ENCODE measurements at regions not wholly inside any gene's neighbourhood (a gene's known extent, or its start where the extent isn't known, plus 50 kb on each side); places are given as distances from the start of the nearest gene placed in this dataset.
"Not testable (repeated sequence)": the region's sequence is repeated elsewhere in the genome, so short reads cannot be mapped to it uniquely, and the experiment has no call there.

DNA sequence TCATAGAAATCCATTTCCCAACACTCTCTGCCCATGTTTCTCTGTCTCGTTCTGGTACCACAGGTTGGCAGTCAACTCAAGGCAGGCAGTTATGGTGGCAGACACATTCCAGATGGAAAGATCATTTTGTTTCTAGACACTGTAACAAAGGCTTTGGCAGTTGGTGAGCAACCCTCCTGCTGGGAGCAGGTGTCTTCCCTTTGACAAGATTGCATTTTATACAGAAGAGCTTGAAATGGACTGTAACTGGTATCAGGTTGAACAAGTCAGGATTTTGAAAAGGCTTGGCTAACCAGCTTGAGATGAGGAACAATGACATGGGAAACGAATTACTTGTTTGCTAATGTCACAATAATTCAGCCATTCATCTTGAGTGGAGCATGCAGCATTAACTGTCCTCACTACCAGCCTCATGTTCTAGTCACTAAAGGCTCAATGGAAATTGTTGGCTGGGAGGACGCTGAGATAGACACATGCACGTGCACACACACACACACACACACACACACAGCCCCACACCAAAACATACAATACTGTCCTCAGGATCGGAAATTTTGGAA lies 170.0 kb downstream of the SEMA6D start:
- no peak for DNase-seq (ENCODE audit: low read depth)

DNA sequence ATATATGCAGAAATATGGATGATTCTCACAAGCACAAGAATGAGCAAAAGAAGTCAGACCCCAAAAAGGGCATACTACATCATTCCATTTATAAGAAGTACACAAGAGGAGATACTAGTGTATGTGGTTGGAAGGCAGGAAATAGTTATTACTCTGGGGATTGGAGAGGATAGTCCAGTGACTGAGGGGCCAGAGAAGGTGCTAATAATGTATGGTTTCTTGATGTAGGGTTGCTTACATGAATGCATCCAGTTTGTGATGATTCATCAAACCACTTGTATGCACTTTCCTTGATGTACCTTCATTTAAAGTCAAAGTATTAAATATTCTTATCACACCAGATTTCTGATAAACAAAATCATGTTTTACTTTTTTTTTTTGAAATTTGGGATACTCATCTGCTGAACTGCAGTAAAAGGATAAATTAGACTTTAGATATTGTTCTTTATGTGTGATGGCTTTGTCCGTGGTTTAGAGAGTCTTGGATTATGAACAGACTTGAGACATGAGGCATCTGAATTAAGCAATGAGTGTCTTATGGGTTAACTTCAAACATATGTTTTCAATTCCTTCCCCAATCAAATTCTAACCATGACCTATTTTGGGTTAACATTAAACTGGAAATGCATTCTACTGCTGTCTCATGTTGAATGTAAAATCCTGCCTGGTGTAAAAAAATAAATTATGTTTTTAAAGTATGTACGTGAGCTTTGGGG lies 171.2 kb downstream of the SEMA6D start:
- peak; percentile 43 for DNase-seq (ENCODE audit: low read depth)

DNA sequence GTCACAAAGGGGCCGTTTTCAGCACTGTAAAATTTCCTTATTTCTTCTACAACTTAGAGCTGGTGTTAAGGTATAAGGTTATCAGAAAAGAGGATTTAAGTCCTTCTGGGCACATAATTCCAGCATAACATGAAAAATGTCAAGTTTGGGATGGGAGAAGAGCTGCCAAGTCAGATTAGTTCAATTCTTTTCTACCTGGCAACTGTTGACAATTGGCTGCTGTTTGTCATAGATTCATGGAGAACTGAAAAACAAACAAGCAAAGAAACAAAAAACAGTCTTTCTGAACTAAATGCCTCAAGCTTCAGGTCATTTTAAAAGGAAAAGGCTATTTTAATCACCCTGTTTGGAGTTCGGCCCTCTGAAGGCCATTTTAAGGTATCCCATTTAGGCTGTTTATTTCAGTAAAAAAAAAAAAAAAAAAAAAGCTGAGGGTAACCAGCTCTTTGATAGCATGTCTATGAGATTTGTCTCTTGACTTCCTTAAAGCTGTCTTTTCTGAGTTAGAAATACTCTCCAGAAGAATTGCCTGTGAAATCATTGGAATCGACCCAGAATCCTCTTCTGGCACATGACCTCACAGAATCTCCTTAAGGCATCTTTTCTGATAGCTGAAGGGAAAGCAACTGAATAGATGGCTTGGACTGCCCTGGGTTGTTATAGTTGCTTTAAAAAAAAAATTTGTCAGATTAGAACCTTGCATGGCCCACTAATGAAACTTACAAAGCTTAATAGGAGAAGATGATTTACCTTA lies 173.3 kb downstream of the SEMA6D start:
- no peak for DNase-seq (ENCODE audit: low read depth)

DNA sequence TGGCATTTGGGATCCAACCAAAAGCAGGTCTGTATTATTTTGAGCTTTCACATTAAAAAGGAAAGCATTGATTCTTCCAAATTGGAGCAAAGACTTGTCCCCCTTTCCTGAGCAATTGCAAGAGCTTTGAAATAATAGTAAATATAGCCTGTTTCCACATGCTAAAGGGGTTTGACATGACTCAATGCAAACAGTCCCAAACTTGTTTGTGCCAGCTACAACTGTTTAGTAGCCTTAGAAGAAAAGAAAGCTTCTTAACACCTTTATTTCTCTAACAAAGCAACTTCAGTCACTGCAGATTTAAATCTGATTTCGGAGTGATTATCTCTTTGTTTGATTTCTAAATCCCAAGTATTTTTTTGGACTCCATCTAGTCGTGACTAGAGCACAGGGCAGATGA lies 180.2 kb downstream of the SEMA6D start:
- DNase-seq (ENCODE audit: low read depth): no peak

DNA sequence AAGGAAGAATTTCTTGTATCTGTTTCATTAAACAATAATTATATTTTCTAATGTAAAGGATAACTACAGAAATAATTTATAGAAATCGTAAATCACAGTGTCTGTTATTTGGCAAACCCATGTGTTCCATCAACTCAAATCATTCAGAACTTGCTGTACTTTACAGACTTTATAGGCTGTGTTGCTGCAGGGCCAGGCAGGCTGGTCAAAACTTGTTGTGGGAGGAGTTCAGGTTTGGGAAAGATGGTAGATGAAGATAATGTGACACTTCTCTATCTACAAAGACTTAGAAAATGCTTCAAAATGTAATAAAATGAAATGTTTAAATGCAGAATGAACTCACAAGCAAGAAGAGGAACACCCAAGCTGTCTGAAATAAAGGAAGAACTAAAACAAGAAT lies 183.4 kb downstream of the SEMA6D start:
- no peak for DNase-seq (ENCODE audit: low read depth)

GRCh38 chr15:47903368-47903767 lies 186.1 kb downstream of the SEMA6D start:
- no peak for DNase-seq (ENCODE audit: low read depth)

GRCh38 chr15:47908486-47908885 lies 191.2 kb downstream of the SEMA6D start:
- no peak for DNase-seq (ENCODE audit: low read depth)

DNA sequence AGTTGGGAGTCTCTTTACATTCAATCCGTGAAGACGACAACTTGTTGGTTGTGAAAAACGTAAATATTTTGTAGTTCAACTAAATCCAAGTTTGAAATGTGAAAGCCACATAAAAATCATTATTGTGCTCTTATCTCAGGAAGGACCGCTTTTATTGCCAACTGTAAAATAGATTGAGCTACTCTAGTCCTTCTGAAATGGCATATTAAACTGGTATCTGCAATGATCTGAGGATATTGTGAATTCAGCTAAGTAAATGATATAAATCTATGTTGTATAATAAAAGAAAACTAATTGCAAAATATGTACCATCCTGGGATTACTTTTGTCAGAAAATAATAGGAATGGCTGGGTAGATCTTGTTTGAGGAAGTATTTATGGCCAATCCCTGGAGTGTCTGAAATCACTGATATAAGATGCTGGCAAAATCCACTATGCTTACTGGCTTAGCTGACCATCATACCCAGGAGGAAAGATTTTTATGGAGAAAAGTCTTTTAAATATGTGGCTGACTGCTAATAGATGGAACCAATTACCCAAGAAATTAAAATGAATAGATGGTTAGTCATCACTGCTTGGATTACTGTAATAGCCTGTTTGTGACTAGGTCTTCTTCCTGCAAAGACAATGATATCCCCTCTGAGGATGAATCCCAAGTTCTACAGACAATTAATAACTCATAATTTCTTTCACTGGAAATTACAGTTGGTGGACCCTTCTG lies 191.8 kb downstream of the SEMA6D start:
- peak; percentile 29 for DNase-seq (ENCODE audit: low read depth)

DNA sequence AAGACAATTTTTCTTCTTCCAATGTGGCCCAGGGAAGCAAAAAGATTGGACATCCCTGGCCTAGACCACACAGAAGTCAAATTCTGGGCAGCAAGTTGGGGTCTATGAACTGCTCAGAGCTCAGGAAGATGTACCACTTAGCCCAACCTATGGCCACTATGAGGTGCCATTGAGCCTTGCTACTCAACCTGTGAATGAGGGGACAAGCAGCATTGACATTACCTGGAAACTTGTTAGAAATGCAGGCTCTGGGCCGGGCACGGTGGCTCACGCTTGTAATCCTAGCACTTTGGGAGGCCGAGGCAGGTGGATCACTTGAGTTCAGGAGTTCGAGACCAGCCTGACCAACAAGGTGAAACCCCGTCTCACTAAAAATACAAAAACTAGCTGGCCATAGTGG lies 195.6 kb downstream of the SEMA6D start:
- DNase-seq (ENCODE audit: low read depth): not testable (repeated sequence)

DNA sequence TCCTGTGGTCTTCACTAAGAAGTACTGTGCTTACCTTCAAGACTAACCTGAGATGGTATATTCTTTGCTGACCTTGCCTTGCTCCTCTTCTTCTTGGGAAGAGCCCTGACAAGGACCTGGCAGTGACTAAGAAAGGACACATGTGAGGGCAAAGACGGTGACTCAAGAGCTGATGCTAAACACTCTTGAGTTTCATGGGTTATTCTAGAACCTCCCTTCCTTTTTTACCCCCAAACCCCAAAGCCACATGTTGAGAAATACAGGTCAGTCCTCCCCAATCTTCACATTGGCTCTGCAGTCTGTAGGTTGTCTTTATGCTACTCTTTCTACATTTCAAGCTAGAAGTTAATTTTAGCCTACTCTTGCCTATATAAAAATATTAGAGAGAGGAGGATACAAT lies 200.6 kb downstream of the SEMA6D start:
- DNase-seq (ENCODE audit: low read depth): no peak

DNA sequence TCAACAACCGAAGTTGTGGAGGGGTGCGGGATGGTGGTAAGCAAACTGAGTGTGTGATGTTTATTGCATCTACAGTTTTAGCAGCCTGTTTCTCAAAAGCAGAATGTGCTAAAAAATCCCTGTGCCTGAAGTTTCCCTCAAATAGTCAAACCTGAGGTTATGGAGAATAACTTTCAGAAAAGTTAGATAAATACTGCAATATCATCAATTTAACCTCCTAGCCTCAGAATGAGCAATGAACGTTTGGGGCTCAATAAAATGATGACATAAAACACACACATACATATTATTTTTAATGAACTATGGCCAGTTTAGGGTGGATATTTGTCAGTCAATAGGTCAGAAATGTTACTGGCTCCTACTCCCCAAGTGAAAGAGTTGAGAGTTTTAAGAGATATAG lies 201.6 kb downstream of the SEMA6D start:
- DNase-seq (ENCODE audit: low read depth): no peak

- no peak for DNase-seq (ENCODE audit: low read depth)
Measured at GRCh38 chr15:47924381-47924780, 196.4 kb upstream of the SLC24A5 start.

DNA sequence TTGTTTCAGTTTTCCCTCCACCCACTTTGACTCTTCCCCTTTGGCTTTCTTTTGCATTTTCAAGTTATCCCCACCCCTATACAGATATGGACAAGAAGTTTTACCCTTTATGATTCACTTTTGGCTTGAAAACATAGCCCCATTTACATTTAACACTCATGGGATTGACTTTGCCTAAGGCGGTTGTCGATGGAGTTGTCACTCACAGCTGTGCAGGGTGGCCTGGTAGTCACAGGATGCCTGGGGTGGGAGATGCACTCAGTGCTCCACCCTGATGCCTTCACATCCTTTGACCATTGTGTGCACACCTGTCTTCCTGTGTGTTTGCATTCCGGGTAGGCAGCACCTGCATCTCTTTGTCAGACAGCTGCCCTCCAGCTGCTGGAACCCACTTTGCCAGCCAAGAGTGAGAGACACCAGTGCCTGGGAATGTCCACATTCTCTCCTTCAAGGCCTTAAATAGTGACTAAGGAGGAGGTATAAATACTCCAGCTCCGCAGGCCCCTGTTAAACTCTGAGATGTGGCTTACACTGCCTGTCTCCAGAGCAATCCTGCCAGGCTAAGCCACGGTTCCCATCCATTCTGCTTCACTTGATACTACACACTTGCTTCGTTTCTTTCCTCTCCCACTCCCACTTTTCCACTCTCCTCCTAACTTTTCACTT lies 191.5 kb upstream of the SLC24A5 start:
- no peak for DNase-seq (ENCODE audit: low read depth)

- DNase-seq (ENCODE audit: low read depth): no peak
Measured at GRCh38 chr15:47932261-47932660, 188.5 kb upstream of the SLC24A5 start.

DNA sequence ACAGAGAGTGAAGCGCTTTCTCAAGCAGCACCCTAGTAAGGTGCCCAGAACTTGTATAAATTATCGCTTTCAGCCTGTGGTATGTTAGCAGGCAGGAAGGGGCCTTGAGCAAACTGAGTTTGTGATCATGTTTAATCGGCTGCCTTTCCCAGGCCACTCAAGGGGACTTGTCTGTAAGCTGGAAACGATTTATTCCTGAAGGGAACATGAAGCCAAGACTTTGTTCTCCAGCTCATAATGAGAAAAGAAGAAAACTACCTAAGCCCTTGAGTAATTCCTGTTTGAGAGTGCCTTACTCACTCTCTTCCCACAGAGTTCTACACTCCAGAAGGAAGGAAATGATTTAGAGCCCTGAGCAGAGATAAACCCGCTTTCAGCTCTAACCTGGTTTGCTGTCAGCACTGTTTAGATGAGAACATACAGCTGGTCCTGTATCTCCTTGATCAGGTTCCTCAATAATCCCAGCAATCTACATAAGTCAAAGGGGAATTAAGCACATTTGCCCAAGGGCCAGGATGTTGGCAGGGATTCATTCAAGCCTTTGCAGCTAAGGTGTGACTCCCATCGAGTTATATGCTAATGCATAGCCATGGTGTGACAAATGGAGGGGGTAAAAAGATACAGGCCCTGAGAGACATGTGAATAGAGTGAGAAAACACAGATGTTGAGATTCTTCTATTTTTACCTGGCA lies 187.7 kb upstream of the SLC24A5 start:
- no peak for DNase-seq (ENCODE audit: low read depth)

DNA sequence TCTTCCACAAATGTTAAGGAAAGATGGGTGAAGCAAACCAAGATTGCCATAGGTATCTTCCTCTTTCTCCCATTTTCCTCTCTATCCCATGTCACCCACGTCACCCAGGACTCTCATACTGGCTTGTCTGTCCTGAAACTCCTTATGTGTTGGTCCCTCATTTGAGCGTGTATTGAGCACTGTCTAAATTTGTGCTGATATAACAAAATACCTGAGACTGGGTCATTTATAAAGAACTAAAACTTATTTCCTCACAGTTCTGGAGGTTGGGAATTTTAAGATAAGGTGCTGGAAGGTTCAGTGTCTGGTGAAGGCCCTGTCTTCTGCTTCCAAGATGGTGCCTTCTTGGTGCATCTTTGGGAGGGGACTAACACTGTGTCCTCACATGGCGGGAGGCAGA lies 186.9 kb upstream of the SLC24A5 start:
- no peak for DNase-seq (ENCODE audit: low read depth)

DNA sequence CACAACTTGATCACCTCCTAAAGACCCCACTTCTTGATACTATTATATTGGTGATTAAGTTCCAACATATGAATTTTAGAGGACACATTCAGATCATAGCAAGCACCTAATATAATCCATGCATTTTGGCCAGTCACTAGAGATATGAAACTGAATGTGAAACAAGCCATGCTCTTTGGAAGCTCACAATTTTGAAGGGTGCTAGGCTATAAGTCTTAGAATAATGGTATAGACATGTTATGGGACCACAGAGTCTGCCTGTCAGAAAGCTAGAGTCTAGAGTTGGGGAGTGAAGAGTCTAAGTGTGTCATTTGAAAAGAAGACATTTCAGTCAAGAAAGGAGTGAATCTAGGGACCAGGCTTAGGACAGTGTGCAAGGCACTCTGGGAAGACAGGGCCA lies 186.4 kb upstream of the SLC24A5 start:
- no peak for DNase-seq (ENCODE audit: low read depth)

- DNase-seq (ENCODE audit: low read depth): no peak
Measured at GRCh38 chr15:47937834-47938233, 183.0 kb upstream of the SLC24A5 start.

GRCh38 chr15:47944637-47945288 lies 176.0 kb upstream of the SLC24A5 start:
- DNase-seq (ENCODE audit: low read depth): no peak

DNA sequence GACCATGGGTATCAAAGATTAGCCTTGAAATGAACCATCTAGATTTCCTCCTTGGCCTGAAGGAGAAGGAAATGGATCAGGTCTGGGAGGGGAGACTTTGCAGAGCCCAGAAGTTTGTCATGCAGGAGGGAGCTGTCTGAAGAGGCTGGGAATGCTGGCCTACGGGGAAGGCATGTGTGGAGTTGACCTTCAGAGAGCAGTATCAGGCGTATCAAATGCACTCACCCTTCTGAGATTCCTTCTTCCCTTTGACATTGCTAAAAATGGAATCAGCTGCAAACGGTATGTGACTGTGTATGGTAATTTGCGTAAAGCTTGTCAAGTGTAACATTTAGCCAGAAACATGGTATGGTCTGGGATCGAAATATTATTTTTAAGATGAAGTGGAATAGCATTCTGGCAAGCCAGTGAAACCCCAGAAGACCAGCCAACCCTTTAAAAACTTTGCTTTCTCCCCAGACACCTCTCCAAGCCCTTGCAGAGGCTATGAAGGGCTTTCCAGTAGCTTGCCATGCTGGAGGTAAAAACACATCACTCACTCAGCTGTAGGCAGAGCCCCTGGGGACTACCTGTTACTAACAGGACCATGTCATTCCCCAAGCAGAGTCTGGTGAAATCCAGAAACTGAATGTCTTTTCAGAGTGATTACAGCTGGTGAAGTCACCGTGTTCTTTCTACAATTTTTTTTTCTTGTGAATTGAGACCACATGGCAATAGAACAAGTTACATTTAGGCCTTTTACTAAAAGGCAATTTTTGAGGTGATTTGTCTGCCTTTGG lies 174.7 kb upstream of the SLC24A5 start:
- DNase-seq (ENCODE audit: low read depth): no peak
